CD4-positive, alpha-beta T cell treated with Interferon alpha-2 for 1 hour (primary cell): ENCODE measurements at regions not wholly inside any gene's neighbourhood (a gene's known extent, or its start where the extent isn't known, plus 50 kb on each side); places are given as distances from the start of the nearest gene placed in this dataset.

Source experiments
- DNase-seq, 2 donors: peaks; one replicate each; pipeline ENCODE4 v3.0.0-alpha.2; 2020 to 2022

- no peak for DNase-seq
Observed at GRCh38 chr14:104293231-104293841, 154.9 kb downstream of the KIF26A start.

GRCh38 chr14:104293851-104294627 is 155.7 kb downstream of the KIF26A start:
- DNase-seq = no peak

GRCh38 chr14:104294628-104294982 is 156.2 kb downstream of the KIF26A start:
- DNase-seq = no peak

- DNase-seq = no peak
Observed at GRCh38 chr14:104294983-104295680, 156.7 kb downstream of the KIF26A start.

- no peak for DNase-seq
Observed at GRCh38 chr14:104295681-104296387, 157.4 kb downstream of the KIF26A start.

- DNase-seq = no peak
Observed at GRCh38 chr14:104296388-104297312, 158.3 kb downstream of the KIF26A start.

GRCh38 chr14:104297313-104297704 is 158.9 kb downstream of the KIF26A start:
- DNase-seq = no peak

GRCh38 chr14:104297721-104298401 is 159.5 kb downstream of the KIF26A start:
- DNase-seq = no peak

GRCh38 chr14:104298458-104298857 is 160.1 kb downstream of the KIF26A start:
- no peak for DNase-seq

GRCh38 chr14:104299993-104300761 is 161.8 kb downstream of the KIF26A start:
- DNase-seq = no peak

GRCh38 chr14:104301731-104302460 is 163.5 kb downstream of the KIF26A start:
- DNase-seq = no peak

GRCh38 chr14:104302794-104303405 is 164.5 kb downstream of the KIF26A start:
- no peak for DNase-seq

- no peak for DNase-seq
Observed at GRCh38 chr14:104303705-104304425, 165.5 kb downstream of the KIF26A start.

- no peak for DNase-seq
Observed at GRCh38 chr14:104304451-104305351, 166.3 kb downstream of the KIF26A start.

- no peak for DNase-seq
Observed at GRCh38 chr14:104305511-104306449, 167.4 kb downstream of the KIF26A start.

- DNase-seq = no peak
Observed at GRCh38 chr14:104306450-104307040, 168.2 kb downstream of the KIF26A start.
